Prostate gland (tissue), 2 donors: ENCODE measurements at regions not wholly inside any gene's neighbourhood (a gene's known extent, or its start where the extent isn't known, plus 50 kb on each side); places are given as distances from the start of the nearest gene placed in this dataset.

Source experiments
- DNase-seq: peaks from one replicate; pipeline ENCODE4 v3.0.0-alpha.2; 2019; ENCODE audit warnings: low spot score
- H3K27ac ChIP-seq, 2 donors: fragments of 200-600 bp; sonication (generic); 2 replicates each; pipeline ENCODE4 v1.5.1; 2017 to 2019
- H3K27me3 ChIP-seq: fragments of 200-600 bp; sonication (generic); replicated peaks from 2 replicates; pipeline ENCODE4 v1.5.1; 2019; ENCODE audit not compliant: insufficient read depth
- H3K36me3 ChIP-seq, 2 donors: fragments of 200-600 bp; sonication (generic); 1 replicate in 1 of 2; 2 replicates in 1 of 2; pipeline versions ENCODE4 v1.5.1 to v1.8.1; 2017 to 2019
- H3K4me1 ChIP-seq: fragments of 200-600 bp; sonication (generic); replicated peaks from 2 replicates; pipeline ENCODE4 v1.5.1; 2019
- H3K4me3 ChIP-seq, 2 donors: fragments of 200-600 bp; sonication (generic); 2 replicates each; pipeline ENCODE4 v1.5.1; 2017 to 2019
- H3K9me3 ChIP-seq: fragments of 200-600 bp; sonication (generic); 2 replicates; pipeline ENCODE4 v1.5.1; 2017
- POLR2A ChIP-seq: fragments of 450-650 bp; IDR thresholded peaks from one replicate; pipeline ENCODE4 v1.6.1; 2016; ENCODE audit warnings: antibody characterized with exemption, mild to moderate bottlenecking
- POLR2AphosphoS5 ChIP-seq: sonication (generic); formaldehyde crosslinking; IDR thresholded peaks from one replicate; pipeline ENCODE4 v1.6.1; 2017; ENCODE audit warnings: antibody characterized with exemption
- WGBS: methylation state at CpG from one replicate; pipeline ENCODE4 v1.1.5; 2018; 5-methylcytosine and 5-hydroxymethylcytosine counted together
- intact Hi-C: fragments of 100-400 bp; cut with DNase I; formaldehyde crosslinking; loops from one replicate; pipeline ENCODE4 v1.14.2; 2022
- TF ChIP-seq, protein P1 (sequence below), 4 experiments: fragments of 200-600 bp in 2 of 4; fragments of 450-650 bp in 2 of 4; sonication (generic) in 2 of 4; IDR thresholded peaks; 1 replicate in 3 of 4; 2 replicates in 1 of 4; pipeline ENCODE4 v1.5.1; 2016 to 2019; ENCODE audit warnings: antibody characterized with exemption in 4 of 4, mild to moderate bottlenecking in 2 of 4, moderate library complexity in 2 of 4

- no peaks in the 10 kb centered on the region for H3K27me3 ChIP-seq
These were observed 262.8 kb upstream of the DAPK1 start for GRCh38 chr9:87234854-87235253.

GRCh38 chr9:87236546-87236945, 261.1 kb upstream of the DAPK1 start:
- intact Hi-C loops = loop anchor here (10.0 kb wide), 1 partner anchor 292 kb away; the partner anchor contains the start of gene GAS1
- no peaks in the 10 kb centered on the region for H3K9me3 ChIP-seq
- H3K36me3 ChIP-seq = no peaks in the 10 kb centered on the region
- H3K4me3 ChIP-seq = no peak overlapping the region
- TF ChIP-seq POLR2AphosphoS5 = no peak
- WGBS = 0% methylated on average over 1 of the region's 1 CpG
- no peak overlapping the region for H3K27ac ChIP-seq
- DNase-seq = no peak
- no peaks in the 10 kb centered on the region for H3K4me1 ChIP-seq
- no peaks in the 10 kb centered on the region for H3K27me3 ChIP-seq

More at GRCh38 chr9:87234854-87235253, 262.8 kb upstream of the DAPK1 start:
- TF ChIP-seq POLR2A (no peak), POLR2AphosphoS5 (no peak)
- TF ChIP-seq, protein P1, sequence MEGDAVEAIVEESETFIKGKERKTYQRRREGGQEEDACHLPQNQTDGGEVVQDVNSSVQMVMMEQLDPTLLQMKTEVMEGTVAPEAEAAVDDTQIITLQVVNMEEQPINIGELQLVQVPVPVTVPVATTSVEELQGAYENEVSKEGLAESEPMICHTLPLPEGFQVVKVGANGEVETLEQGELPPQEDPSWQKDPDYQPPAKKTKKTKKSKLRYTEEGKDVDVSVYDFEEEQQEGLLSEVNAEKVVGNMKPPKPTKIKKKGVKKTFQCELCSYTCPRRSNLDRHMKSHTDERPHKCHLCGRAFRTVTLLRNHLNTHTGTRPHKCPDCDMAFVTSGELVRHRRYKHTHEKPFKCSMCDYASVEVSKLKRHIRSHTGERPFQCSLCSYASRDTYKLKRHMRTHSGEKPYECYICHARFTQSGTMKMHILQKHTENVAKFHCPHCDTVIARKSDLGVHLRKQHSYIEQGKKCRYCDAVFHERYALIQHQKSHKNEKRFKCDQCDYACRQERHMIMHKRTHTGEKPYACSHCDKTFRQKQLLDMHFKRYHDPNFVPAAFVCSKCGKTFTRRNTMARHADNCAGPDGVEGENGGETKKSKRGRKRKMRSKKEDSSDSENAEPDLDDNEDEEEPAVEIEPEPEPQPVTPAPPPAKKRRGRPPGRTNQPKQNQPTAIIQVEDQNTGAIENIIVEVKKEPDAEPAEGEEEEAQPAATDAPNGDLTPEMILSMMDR (IDR thresholded peaks at IDR 0.05) = no peak
- intact Hi-C loops = loop anchor here (10.0 kb wide), 1 partner anchor 290 kb away; the partner anchor contains the start of gene GAS1
- H3K4me1 ChIP-seq = no peaks in the 10 kb centered on the region
- no peak for DNase-seq
- H3K9me3 ChIP-seq = no peaks in the 10 kb centered on the region
- H3K4me3 ChIP-seq = no peak overlapping the region
- no peak overlapping the region for H3K27ac ChIP-seq
- 93% methylated on average over 3 of the region's 3 CpGs for WGBS
- H3K36me3 ChIP-seq = no peaks in the 10 kb centered on the region

DNA sequence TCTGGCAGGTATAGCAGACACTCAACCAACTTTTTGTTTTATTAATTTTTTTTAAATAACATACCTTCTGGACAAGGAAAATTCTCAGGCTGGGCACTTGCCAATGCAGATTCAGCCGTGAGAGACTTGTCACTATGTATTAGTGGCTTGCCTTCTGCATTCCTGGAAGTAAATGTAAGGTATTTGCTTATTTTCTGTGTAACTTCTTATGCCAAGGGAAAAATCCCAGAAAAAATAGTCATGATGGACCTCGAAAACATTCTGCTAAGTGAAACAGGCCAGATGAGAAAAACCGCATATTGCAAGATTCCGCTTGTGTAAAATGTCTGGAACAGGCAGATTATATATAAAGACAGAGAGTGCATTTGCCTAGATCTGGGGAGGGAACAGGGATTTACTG, 260.3 kb upstream of the DAPK1 start:
- Histone ChIP-seq H3K36me3 (no peaks in the 10 kb centered on the region), H3K4me1 (no peaks in the 10 kb centered on the region), H3K4me3 (no peak overlapping the region), H3K9me3 (no peaks in the 10 kb centered on the region), H3K27ac (no peak overlapping the region), H3K27me3 (no peaks in the 10 kb centered on the region)
- intact Hi-C loops = loop anchor here (10.0 kb wide), 1 partner anchor 293 kb away; the partner anchor contains the start of gene GAS1
- no peak for TF ChIP-seq POLR2AphosphoS5
- TF ChIP-seq, protein P1 (IDR thresholded peaks at IDR 0.05) = no peak
- TF ChIP-seq POLR2A = no peak
- no peak for DNase-seq
- WGBS = 77% methylated on average over 4 of the region's 4 CpGs

- intact Hi-C loops = loop anchor here (10.0 kb wide), 1 partner anchor 294 kb away; the partner anchor contains the start of gene GAS1
- Histone ChIP-seq H3K4me1 (no peaks in the 10 kb centered on the region), H3K27me3 (no peaks in the 10 kb centered on the region), H3K27ac (no peak overlapping the region), H3K9me3 (no peaks in the 10 kb centered on the region), H3K36me3 (no peaks in the 10 kb centered on the region), H3K4me3 (no peak overlapping the region)
- DNase-seq = no peak
- 61% methylated on average over 5 of the region's 5 CpGs for WGBS
- TF ChIP-seq, protein P1 (IDR thresholded peaks at IDR 0.05) = no peak
- TF ChIP-seq POLR2AphosphoS5 = no peak
These were observed 259.1 kb upstream of the DAPK1 start for GRCh38 chr9:87238545-87238944.

- no peak for DNase-seq
- WGBS = 14% methylated on average over 1 of the region's 1 CpG
- intact Hi-C loops = loop anchor here (10.0 kb wide), 1 partner anchor 295 kb away; the partner anchor contains the start of gene GAS1
- no peaks in the 10 kb centered on the region for H3K27me3 ChIP-seq
- no peaks in the 10 kb centered on the region for H3K4me1 ChIP-seq
- H3K9me3 ChIP-seq = no peaks in the 10 kb centered on the region
- H3K4me3 ChIP-seq = no peak overlapping the region
- no peaks in the 10 kb centered on the region for H3K36me3 ChIP-seq
- no peak for TF ChIP-seq POLR2A
- TF ChIP-seq, protein P1 (IDR thresholded peaks at IDR 0.05) = no peak
- TF ChIP-seq POLR2AphosphoS5 = peak; percentile 33
- no peak overlapping the region for H3K27ac ChIP-seq
These were observed 258.4 kb upstream of the DAPK1 start for GRCh38 chr9:87239312-87239711.
